ENCODE measurements at regions not wholly inside any gene's neighbourhood (a gene's known extent, or its start where the extent isn't known, plus 50 kb on each side); places are given as distances from the start of the nearest gene placed in this dataset.

DNA sequence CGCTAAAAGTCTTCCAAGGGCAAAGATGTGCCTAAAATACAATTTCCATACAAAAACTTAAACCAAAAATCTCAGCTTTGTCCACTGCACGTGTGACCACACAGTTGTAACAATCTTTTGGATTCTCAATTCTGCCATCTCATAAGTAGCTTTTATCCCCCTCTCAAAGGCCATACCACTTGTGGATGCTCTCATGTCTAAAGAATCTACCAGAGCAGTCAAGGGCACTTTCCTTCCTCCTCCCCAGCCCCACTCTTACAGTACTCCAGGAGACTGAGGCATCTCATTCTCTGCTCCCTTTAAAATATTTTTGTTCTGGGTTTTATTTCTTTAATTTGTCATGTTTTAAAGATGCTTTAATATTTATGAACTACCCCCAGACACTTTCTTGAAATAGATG lies 102.3 kb upstream of the PFN2 start:
- no peak overlapping the region for H3K4me2 ChIP-seq (ENCODE audit: low read depth, low read length, poor library complexity, severe bottlenecking)
- H3K79me2 ChIP-seq (ENCODE audit: insufficient read depth, low read length) = no peaks in the 10 kb centered on the region
- H3K27ac ChIP-seq (ENCODE audit: low read depth, low read length) = no peak overlapping the region
- no peaks in the 10 kb centered on the region for H3K27me3 ChIP-seq (ENCODE audit: low read length)
- H3F3A ChIP-seq (ENCODE audit: insufficient read depth) = no peaks in the 10 kb centered on the region
- TF ChIP-seq, protein P1, sequence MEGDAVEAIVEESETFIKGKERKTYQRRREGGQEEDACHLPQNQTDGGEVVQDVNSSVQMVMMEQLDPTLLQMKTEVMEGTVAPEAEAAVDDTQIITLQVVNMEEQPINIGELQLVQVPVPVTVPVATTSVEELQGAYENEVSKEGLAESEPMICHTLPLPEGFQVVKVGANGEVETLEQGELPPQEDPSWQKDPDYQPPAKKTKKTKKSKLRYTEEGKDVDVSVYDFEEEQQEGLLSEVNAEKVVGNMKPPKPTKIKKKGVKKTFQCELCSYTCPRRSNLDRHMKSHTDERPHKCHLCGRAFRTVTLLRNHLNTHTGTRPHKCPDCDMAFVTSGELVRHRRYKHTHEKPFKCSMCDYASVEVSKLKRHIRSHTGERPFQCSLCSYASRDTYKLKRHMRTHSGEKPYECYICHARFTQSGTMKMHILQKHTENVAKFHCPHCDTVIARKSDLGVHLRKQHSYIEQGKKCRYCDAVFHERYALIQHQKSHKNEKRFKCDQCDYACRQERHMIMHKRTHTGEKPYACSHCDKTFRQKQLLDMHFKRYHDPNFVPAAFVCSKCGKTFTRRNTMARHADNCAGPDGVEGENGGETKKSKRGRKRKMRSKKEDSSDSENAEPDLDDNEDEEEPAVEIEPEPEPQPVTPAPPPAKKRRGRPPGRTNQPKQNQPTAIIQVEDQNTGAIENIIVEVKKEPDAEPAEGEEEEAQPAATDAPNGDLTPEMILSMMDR (IDR thresholded peaks at IDR 0.05; ENCODE audit: insufficient read depth, low read length, poor library complexity, severe bottlenecking) = no peak
- no peak for TF ChIP-seq EZH2phosphoT487 (conservative IDR thresholded peaks at IDR 0.05; ENCODE audit: low read length)
- H3K9me3 ChIP-seq (ENCODE audit: insufficient read depth, low read length) = no peaks in the 10 kb centered on the region; the same call in 1 of the 2 replicates
- H3K9ac ChIP-seq (ENCODE audit: low read length) = no peak overlapping the region
- no peak overlapping the region for H3K4me3 ChIP-seq (ENCODE audit: insufficient read depth, low read length, poor library complexity, severe bottlenecking)
- no peaks in the 10 kb centered on the region for H3K36me3 ChIP-seq (ENCODE audit: low read length)
- no peak overlapping the region for H2AFZ ChIP-seq (ENCODE audit: low read depth, low read length, severe bottlenecking)
- H4K20me1 ChIP-seq (ENCODE audit: low read depth, low read length) = no peaks in the 10 kb centered on the region
- H3K9me2 ChIP-seq (replicated peaks; ENCODE audit: insufficient read depth, low read length) = no peaks in the 10 kb centered on the region

DNA sequence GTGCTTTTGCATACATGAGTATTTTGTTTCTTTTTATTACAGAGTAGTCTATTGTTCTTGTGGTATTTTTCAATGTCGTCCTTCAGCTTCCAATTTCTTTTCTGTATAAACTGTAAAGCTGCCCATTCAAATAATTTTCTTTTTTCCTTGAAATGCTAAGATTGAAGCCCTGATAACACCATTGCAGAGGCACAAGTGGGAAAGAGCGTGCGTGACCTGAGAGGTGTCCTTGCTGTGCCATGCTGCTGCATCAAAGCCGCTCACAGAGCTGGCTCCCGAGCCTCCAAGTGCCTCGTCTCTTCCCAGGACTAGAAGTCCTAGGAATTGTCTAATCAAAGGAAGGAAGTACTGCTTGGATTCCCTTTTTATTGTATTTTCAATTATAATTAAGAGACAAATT lies 101.9 kb upstream of the PFN2 start:
- H3F3A ChIP-seq (ENCODE audit: insufficient read depth) = no peaks in the 10 kb centered on the region
- TF ChIP-seq EZH2phosphoT487 (conservative IDR thresholded peaks at IDR 0.05; ENCODE audit: low read length) = no peak
- TF ChIP-seq, protein P1 (IDR thresholded peaks at IDR 0.05; ENCODE audit: insufficient read depth, low read length, poor library complexity, severe bottlenecking) = no peak
- H4K20me1 ChIP-seq (ENCODE audit: low read depth, low read length) = no peaks in the 10 kb centered on the region
- no peaks in the 10 kb centered on the region for H3K79me2 ChIP-seq (ENCODE audit: insufficient read depth, low read length)
- no peak overlapping the region for H3K9ac ChIP-seq (ENCODE audit: low read length)
- H3K4me2 ChIP-seq (ENCODE audit: low read depth, low read length, poor library complexity, severe bottlenecking) = no peak overlapping the region
- no peak overlapping the region for H2AFZ ChIP-seq (ENCODE audit: low read depth, low read length, severe bottlenecking)
- no peaks in the 10 kb centered on the region for H3K36me3 ChIP-seq (ENCODE audit: low read length)
- H3K27ac ChIP-seq (ENCODE audit: low read depth, low read length) = no peak overlapping the region
- H3K4me3 ChIP-seq (ENCODE audit: insufficient read depth, low read length, poor library complexity, severe bottlenecking) = no peak overlapping the region
- H3K9me3 ChIP-seq (ENCODE audit: insufficient read depth, low read length) = no peaks in the 10 kb centered on the region; the same call in 1 of the 2 replicates
- H3K9me2 ChIP-seq (replicated peaks; ENCODE audit: insufficient read depth, low read length) = no peaks in the 10 kb centered on the region
- H3K27me3 ChIP-seq (ENCODE audit: low read length) = no peaks in the 10 kb centered on the region

DNA sequence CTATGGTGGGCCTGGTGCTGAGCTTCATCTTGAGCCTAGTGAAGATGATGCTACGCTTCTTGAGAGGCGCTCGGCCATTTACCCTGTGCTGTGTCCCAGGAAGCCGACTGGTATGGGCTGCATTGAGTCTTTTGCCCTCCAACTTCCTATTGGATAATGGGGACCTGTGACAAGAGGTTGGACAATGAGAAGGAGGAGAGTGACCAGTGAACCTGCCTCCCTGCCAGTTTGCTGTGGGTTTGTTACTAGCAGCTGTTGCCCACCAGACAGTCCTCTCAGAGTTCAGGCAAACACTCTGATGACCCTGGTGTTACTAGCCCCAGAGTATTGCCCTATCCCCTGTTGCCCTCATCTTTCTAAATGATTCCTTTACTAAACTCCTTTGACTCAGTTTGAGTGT lies 99.6 kb upstream of the PFN2 start:
- Histone ChIP-seq H4K20me1 (ENCODE audit: low read depth, low read length) (no peaks in the 10 kb centered on the region), H3K4me3 (ENCODE audit: insufficient read depth, low read length, poor library complexity, severe bottlenecking) (no peak overlapping the region), H3K4me2 (ENCODE audit: low read depth, low read length, poor library complexity, severe bottlenecking) (no peak overlapping the region), H3K9me3 (ENCODE audit: insufficient read depth, low read length) (no peaks in the 10 kb centered on the region), H3K79me2 (ENCODE audit: insufficient read depth, low read length) (no peaks in the 10 kb centered on the region), H3K9me2 (replicated peaks; ENCODE audit: insufficient read depth, low read length) (no peaks in the 10 kb centered on the region), H3K27me3 (ENCODE audit: low read length) (no peaks in the 10 kb centered on the region), H3F3A (ENCODE audit: insufficient read depth) (no peaks in the 10 kb centered on the region), H3K27ac (ENCODE audit: low read depth, low read length) (no peak overlapping the region), H3K36me3 (ENCODE audit: low read length) (no peaks in the 10 kb centered on the region), H2AFZ (ENCODE audit: low read depth, low read length, severe bottlenecking) (no peak overlapping the region), H3K9ac (ENCODE audit: low read length) (no peak overlapping the region)
- TF ChIP-seq EZH2phosphoT487 (conservative IDR thresholded peaks at IDR 0.05; ENCODE audit: low read length) = no peak
- TF ChIP-seq, protein P1 (IDR thresholded peaks at IDR 0.05; ENCODE audit: insufficient read depth, low read length, poor library complexity, severe bottlenecking) = no peak
